ENCODE measurements at regions not wholly inside any gene's neighbourhood (a gene's known extent, or its start where the extent isn't known, plus 50 kb on each side); places are given as distances from the start of the nearest gene placed in this dataset.

- Histone ChIP-seq H3K79me2 (ENCODE audit: control insufficient read depth in 1 of 2, insufficient read depth in 2 of 2, low read length in 2 of 2) (no peaks in the 10 kb centered on the region), H2BK120ac (replicated peaks; ENCODE audit: low read depth, low read length) (no peak overlapping the region), H3K4me3 (ENCODE audit: extremely low read depth in 1 of 4, insufficient read depth in 2 of 4, low read depth in 3 of 4, low read length in 4 of 4) (no peak overlapping the region), H3K4ac (replicated peaks; ENCODE audit: insufficient read length, low read depth, low read length) (no peak overlapping the region), H2BK5ac (ENCODE audit: low read depth, low read length) (no peak overlapping the region), H3K18ac (ENCODE audit: extremely low read depth, low read length) (no peak overlapping the region), H3K79me1 (ENCODE audit: low read depth, low read length) (no peaks in the 10 kb centered on the region), H4K20me1 (replicated peaks in 1 of 2; ENCODE audit: control insufficient read depth in 1 of 2, insufficient read depth in 2 of 2, low read length in 2 of 2) (no peaks in the 10 kb centered on the region), H3K4me2 (ENCODE audit: insufficient read depth in 1 of 2, low read depth in 2 of 2, low read length in 2 of 2) (no peak overlapping the region), H2BK12ac (ENCODE audit: low read depth, low read length) (no peak overlapping the region), H3K27ac (ENCODE audit: low read depth, low read length) (no peak overlapping the region), H3K9me3 (ENCODE audit: insufficient read depth in 2 of 2, low read depth in 1 of 2, low read length in 1 of 2) (no peaks in the 10 kb centered on the region), H3K14ac (ENCODE audit: insufficient read length) (no peak overlapping the region), H4K5ac (ENCODE audit: insufficient read length, low read depth, low read length) (no peak overlapping the region), H3K23me2 (ENCODE audit: low read depth, low read length) (no peaks in the 10 kb centered on the region), H3K4me1 (replicated peaks in 1 of 4; ENCODE audit: control insufficient read depth in 3 of 4, insufficient read depth in 4 of 4, low read length in 3 of 4) (no peaks in the 10 kb centered on the region), H3K9ac (replicated peaks in 1 of 4; ENCODE audit: extremely low read depth in 1 of 4, low read depth in 3 of 4, low read length in 3 of 4) (no peak overlapping the region), H3K56ac (replicated peaks; ENCODE audit: insufficient read length, low read depth, low read length) (no peak overlapping the region), H2BK15ac (ENCODE audit: low read length) (no peak overlapping the region), H3K23ac (ENCODE audit: insufficient read length) (no peak overlapping the region), H3K27me3 (replicated peaks in 1 of 4; ENCODE audit: control insufficient read depth in 3 of 4, extremely low read depth in 1 of 4, insufficient read depth in 3 of 4, low read length in 3 of 4) (peaks cover 0 to 2% (median 0%) of the 10 kb centered on the region in 4 experiments; a peak in 1 of 7 replicates), H2AFZ (ENCODE audit: low read length) (no peak overlapping the region), H2BK20ac (ENCODE audit: low read length) (no peak overlapping the region), H4K91ac (replicated peaks; ENCODE audit: insufficient read length, low read length) (no peak overlapping the region), H3K36me3 (ENCODE audit: control insufficient read depth in 2 of 4, insufficient read depth in 4 of 4, low read length in 3 of 4) (no peaks in the 10 kb centered on the region), H2AK5ac (ENCODE audit: low read depth, low read length) (no peak overlapping the region), H4K8ac (ENCODE audit: extremely low read depth, insufficient read depth, low read length) (no peak overlapping the region)
- DNase-seq (ENCODE audit: low read depth in 1 of 2, low spot score in 2 of 2), result no peak
- POLR2A ChIA-PET (ENCODE audit: partially characterized antibody), result no interaction called here
- CTCF ChIA-PET (ENCODE audit: partially characterized antibody), result interaction anchor here (1.1 kb wide), 1 partner anchor 18 kb away, joined by 4 read pairs; no protein-coding TSS in a partner anchor
- no peak for FAIRE-seq
- no peak for TF ChIP-seq SP4 (IDR thresholded peaks at IDR 0.05; ENCODE audit: low read length)
- no peak for TF ChIP-seq BRCA1 (IDR thresholded peaks at IDR 0.05; ENCODE audit: low read depth, low read length)
- no peak for TF ChIP-seq RFX5 (IDR thresholded peaks at IDR 0.05; ENCODE audit: borderline replicate concordance, low read depth, low read length)
- no peak for TF ChIP-seq GABPA (IDR thresholded peaks at IDR 0.05; ENCODE audit: borderline replicate concordance, insufficient read depth, low read length)
- no peak for TF ChIP-seq GTF2F1 (IDR thresholded peaks at IDR 0.05; ENCODE audit: borderline replicate concordance, low read depth, low read length)
- TF ChIP-seq, protein P1, sequence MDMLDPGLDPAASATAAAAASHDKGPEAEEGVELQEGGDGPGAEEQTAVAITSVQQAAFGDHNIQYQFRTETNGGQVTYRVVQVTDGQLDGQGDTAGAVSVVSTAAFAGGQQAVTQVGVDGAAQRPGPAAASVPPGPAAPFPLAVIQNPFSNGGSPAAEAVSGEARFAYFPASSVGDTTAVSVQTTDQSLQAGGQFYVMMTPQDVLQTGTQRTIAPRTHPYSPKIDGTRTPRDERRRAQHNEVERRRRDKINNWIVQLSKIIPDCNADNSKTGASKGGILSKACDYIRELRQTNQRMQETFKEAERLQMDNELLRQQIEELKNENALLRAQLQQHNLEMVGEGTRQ (IDR thresholded peaks at IDR 0.05; ENCODE audit: low read length), result no peak
- no peak for TF ChIP-seq JUN (IDR thresholded peaks at IDR 0.05; ENCODE audit: low read depth, low read length)
- TF ChIP-seq CHD2 (IDR thresholded peaks at IDR 0.05; ENCODE audit: low read length), result no peak
- TF ChIP-seq RXRA (IDR thresholded peaks at IDR 0.05; ENCODE audit: insufficient read depth, low read depth, low read length), result no peak
- no peak for TF ChIP-seq CHD1 (IDR thresholded peaks at IDR 0.05; ENCODE audit: low read depth, low read length)
- TF ChIP-seq KDM1A (IDR thresholded peaks at IDR 0.05; ENCODE audit: borderline replicate concordance, low read length), result no peak
- no peak for TF ChIP-seq MAX (IDR thresholded peaks at IDR 0.05)
- TF ChIP-seq NRF1 (IDR thresholded peaks at IDR 0.05; ENCODE audit: low read depth, low read length), result no peak
- WGBS, 2 experiments (ENCODE audit: extremely low coverage in 1 of 2, insufficient coverage in 1 of 2, insufficient read length in 1 of 2, insufficient replicate concordance in 2 of 2, low coverage in 1 of 2, low lambda C conversion rate in 2 of 2, missing lambda C conversion rate in 1 of 2), result 84% methylated on average over 2 of the region's 2 CpGs; no CpG with 5 or more reads in 1 of the 2 experiments
Measured at GRCh38 chr6:81572020-81572419, 180.5 kb downstream of the TENT5A start.

All from H1 (cell line).